Muscle of leg (tissue), 3 donors: ENCODE measurements at regions not wholly inside any gene's neighbourhood (a gene's known extent, or its start where the extent isn't known, plus 50 kb on each side); places are given as distances from the start of the nearest gene placed in this dataset.

Experiments
- DNase-seq: peaks from one replicate; pipeline ENCODE4 v3.0.0; 2013
- H3K27ac ChIP-seq: one replicate; pipeline ENCODE4 v1.5.1; 2013; ENCODE audit warnings: mild to moderate bottlenecking, low read length, control low read depth
- H3K27me3 ChIP-seq: one replicate; pipeline ENCODE4 v1.6.1; 2013; ENCODE audit warnings: low read length; ENCODE audit not compliant: control insufficient read depth, insufficient read depth
- H3K36me3 ChIP-seq: one replicate; pipeline ENCODE4 v1.6.1; 2013; ENCODE audit warnings: low read length; ENCODE audit not compliant: control insufficient read depth, insufficient read depth
- H3K4me1 ChIP-seq: one replicate; pipeline ENCODE4 v1.6.1; 2013; ENCODE audit warnings: low read length; ENCODE audit not compliant: control insufficient read depth, insufficient read depth
- H3K4me3 ChIP-seq: one replicate; pipeline ENCODE4 v1.5.1; 2013; ENCODE audit warnings: low read length, control low read depth
- H3K9me3 ChIP-seq: replicated peaks from 2 replicates; pipeline ENCODE4 v1.6.1; 2013; ENCODE audit warnings: low read depth, low read length; ENCODE audit not compliant: control insufficient read depth
- WGBS: methylation state at CpG from one replicate; pipeline ENCODE4 v1.1.5; 2013; ENCODE audit warnings: missing lambda C conversion rate; ENCODE audit not compliant: insufficient coverage; 5-methylcytosine and 5-hydroxymethylcytosine counted together

DNA sequence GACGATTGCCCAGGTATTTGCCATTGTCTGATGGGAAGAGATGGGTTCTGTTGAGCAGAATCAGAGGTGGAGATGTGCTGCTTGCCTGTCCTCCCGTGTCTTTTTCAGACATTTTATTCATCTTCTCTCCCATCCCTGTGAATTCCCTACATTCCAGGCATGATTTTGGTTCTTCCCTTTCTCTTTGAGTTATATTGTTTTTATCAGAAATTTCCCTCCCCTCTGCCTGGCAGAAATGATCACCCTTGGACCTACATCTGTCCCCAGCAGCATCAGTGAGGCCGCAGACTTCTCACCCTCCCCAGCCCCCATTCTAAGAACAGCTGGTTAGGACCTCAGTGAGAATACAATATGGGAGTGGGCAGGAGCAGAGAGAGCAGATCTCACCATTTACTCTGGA, 640.2 kb downstream of the CCDC171 start:
- Histone ChIP-seq H3K4me3 (no peak overlapping the region), H3K36me3 (no peaks in the 10 kb centered on the region), H3K9me3 (peaks cover 8% of the 10 kb centered on the region), H3K27me3 (peaks cover 2% of the 10 kb centered on the region), H3K4me1 (peaks cover 19% of the 10 kb centered on the region), H3K27ac (peak overlapping the region; percentile 35)
- DNase-seq, result peak; percentile 36
- no CpG with 5 or more reads among the region's 3 CpGs for WGBS

DNA sequence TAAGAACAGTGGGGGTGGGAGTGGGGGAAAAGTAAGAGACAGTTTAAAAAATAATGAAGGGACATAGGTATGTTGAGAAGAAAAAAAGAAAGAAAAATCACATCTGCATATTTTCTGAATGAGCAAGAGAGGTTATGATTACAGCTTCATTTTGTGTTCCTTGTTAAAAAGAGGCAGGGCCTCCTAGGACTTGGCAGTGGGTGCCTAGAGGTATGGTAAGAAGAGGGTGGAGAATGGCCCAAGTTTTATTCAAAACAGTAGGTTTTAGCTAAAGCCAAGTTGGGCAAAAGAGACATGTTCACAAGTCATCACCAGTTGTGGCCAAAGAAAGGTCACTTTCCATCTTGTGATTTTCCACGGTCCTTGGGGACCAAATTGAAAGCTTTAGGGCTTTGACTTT, 643.4 kb downstream of the CCDC171 start:
- 93% methylated on average over 1 of the region's 1 CpG for WGBS
- no peaks in the 10 kb centered on the region for H3K36me3 ChIP-seq
- no peak overlapping the region for H3K4me3 ChIP-seq
- DNase-seq, result no peak
- peaks cover 5% of the 10 kb centered on the region for H3K27me3 ChIP-seq
- H3K9me3 ChIP-seq, result no peaks in the 10 kb centered on the region
- H3K27ac ChIP-seq, result no peak overlapping the region
- peaks cover 19% of the 10 kb centered on the region for H3K4me1 ChIP-seq

DNA sequence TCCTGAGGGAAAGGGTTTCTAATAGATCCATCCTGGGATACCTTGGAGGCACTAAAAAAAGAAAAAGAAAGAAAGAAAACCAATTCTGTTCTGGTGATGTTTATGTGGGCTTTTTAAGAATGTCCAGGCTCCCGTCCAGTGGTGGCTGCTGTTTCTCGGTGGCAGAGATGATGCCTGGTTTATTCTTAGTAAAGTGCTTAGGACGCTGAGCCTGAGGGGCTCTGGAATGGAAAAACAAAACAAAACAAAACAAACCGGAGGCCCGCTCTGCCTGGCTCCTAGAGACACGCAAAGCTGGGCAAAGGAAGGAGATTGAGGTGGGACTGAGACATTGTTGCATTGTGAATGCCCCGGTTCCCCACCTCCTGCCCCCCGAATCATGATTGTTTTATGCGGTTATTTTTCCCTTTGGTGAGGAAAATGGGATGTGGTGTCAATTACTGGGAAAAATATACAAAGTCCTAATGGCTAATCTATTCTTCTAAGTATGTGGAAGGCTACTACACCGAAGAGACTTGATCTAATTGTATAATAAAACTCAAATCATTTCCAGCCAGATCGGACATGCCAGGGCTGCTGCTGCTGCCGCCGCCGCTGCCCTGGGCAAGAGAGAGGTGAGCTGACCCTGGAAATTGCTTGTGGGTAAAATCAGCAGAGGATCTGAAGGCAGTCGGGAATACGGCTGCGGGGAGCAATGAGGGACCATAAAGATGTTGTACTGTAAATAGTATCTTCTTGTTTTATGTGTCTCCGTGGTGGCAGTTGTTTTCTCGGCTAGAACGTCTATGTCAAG, 644.9 kb downstream of the CCDC171 start:
- Histone ChIP-seq H3K36me3 (no peaks in the 10 kb centered on the region), H3K9me3 (no peaks in the 10 kb centered on the region), H3K4me1 (peaks cover 13% of the 10 kb centered on the region), H3K27ac (no peak overlapping the region), H3K4me3 (no peak overlapping the region), H3K27me3 (peaks cover 2% of the 10 kb centered on the region)
- DNase-seq, result no peak
- WGBS, result 74% methylated on average over 15 of the region's 20 CpGs

DNA sequence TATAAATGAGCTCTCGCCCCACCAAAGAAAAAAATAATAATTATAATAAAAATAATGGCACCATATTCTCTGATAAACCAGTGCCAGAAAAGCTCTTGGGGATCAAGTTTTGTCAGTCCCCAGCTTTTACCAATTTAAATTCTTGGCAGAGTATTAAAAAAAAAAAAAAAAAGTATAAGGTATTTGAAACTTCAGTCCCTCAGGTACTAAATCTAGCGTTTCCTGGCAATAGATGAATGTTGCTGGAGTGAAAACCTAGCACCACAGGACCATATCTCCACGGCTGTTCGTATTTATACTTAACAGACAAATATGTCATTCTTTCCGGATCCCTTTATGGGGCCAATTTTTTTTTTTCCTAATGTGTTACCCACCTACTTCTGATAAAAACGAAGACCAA, 646.2 kb downstream of the CCDC171 start:
- Histone ChIP-seq H3K27ac (no peak overlapping the region), H3K36me3 (no peaks in the 10 kb centered on the region), H3K9me3 (no peaks in the 10 kb centered on the region), H3K4me3 (no peak overlapping the region), H3K27me3 (peaks cover 2% of the 10 kb centered on the region), H3K4me1 (peaks cover 5% of the 10 kb centered on the region)
- DNase-seq, result peak; percentile 42
- WGBS, result 60% methylated on average over 1 of the region's 6 CpGs

GRCh38 chr9:16202221-16202620, 649.4 kb downstream of the CCDC171 start:
- H3K36me3 ChIP-seq, result no peaks in the 10 kb centered on the region
- peaks cover 2% of the 10 kb centered on the region for H3K27me3 ChIP-seq
- DNase-seq, result no peak
- H3K9me3 ChIP-seq, result no peaks in the 10 kb centered on the region
- H3K4me3 ChIP-seq, result no peak overlapping the region
- H3K4me1 ChIP-seq, result peaks cover 2% of the 10 kb centered on the region
- 40% methylated on average over 1 of the region's 1 CpG for WGBS
- H3K27ac ChIP-seq, result no peak overlapping the region

DNA sequence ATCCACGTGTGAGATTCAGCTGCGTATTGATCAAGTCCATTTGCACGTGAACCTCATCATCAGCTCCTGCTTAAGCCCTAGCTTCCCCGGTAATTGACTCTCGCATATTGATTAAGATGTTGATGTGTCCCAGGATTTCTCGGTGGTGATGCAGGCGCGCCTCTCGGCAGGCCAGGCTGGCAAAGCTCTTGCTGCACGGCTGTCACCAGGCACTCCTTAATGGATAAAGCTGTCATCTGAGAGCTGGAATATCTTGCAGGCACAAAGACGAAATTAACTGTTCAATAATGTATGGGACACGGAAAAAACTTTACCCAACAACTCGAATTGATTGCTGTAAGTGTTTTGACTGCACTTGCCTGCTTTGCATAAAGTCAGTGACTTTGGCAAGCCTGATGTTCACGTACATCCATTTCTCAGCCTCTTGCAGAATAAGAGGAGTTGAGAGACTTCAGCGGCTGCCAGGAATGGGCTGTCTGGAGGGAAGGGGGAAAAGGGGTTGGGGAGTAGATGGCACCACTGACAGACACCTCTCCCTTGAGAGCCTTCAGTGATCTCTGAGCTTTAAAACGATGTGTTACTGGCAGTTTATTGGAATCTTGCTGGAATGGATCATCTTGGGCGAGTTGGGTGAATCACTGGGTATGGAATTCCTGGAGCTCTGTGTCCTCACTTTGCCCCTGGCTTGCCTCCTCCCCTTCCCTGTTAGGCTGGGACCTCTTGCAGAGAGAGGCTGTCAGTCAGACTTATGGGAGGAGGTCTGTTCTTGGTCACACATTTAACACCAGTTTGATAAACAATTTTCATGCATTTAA, 650.3 kb downstream of the CCDC171 start:
- Histone ChIP-seq H3K4me1 (peaks cover 2% of the 10 kb centered on the region), H3K9me3 (no peaks in the 10 kb centered on the region), H3K27ac (no peak overlapping the region), H3K36me3 (no peaks in the 10 kb centered on the region), H3K4me3 (no peak overlapping the region), H3K27me3 (peaks cover 2% of the 10 kb centered on the region)
- WGBS, result 87% methylated on average over 11 of the region's 17 CpGs
- no peak for DNase-seq

- H3K36me3 ChIP-seq, result no peaks in the 10 kb centered on the region
- 81% methylated on average over 10 of the region's 14 CpGs for WGBS
- peaks cover 2% of the 10 kb centered on the region for H3K4me1 ChIP-seq
- H3K4me3 ChIP-seq, result no peak overlapping the region
- no peaks in the 10 kb centered on the region for H3K27me3 ChIP-seq
- no peaks in the 10 kb centered on the region for H3K9me3 ChIP-seq
- DNase-seq, result no peak
- no peak overlapping the region for H3K27ac ChIP-seq
Observed at GRCh38 chr9:16203729-16204573, 651.1 kb downstream of the CCDC171 start.

DNA sequence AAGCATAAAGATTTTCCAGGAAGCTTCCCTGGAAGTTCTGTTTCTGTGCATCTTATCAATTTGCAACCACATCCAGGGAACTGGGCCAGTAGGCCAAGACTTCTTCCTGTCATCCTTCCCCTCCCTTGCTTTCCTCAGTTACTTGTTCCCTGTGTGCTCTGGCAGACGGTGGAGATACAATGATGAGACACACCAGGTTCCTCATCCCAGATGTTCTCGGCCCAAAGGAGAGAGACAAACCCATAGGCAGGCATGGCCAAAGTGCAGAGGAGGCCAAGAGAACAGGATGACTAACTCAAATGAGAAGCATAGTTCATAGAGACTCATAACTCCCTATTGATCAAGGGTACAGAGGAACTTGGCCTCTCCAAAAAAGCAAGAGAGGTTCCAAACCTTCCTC, 652.6 kb downstream of the CCDC171 start:
- Histone ChIP-seq H3K27ac (no peak overlapping the region), H3K36me3 (no peaks in the 10 kb centered on the region), H3K4me3 (no peak overlapping the region), H3K27me3 (no peaks in the 10 kb centered on the region), H3K9me3 (no peaks in the 10 kb centered on the region), H3K4me1 (peaks cover 2% of the 10 kb centered on the region)
- 92% methylated on average over 2 of the region's 2 CpGs for WGBS
- DNase-seq, result no peak

DNA sequence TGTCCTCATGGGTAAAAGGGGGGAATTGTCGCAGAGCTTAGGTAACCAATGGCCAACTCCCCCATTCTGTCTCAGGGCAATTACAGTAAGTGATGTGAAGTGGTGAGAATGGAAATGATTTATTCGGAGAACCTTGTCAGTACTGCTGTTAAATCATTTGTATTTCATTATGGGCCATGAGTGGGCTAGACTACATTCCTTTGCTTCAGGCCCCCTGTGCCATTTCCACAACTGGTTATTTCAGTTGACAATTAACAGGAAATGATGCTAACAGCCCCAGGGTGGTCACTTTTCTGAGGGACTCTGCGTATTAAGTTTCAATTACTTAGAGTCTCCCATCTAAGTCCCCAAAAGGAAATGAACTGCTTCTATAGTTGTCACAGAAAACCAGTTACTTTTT, 653.7 kb downstream of the CCDC171 start:
- Histone ChIP-seq H3K4me1 (peaks cover 2% of the 10 kb centered on the region), H3K4me3 (no peak overlapping the region), H3K9me3 (no peaks in the 10 kb centered on the region), H3K36me3 (no peaks in the 10 kb centered on the region), H3K27me3 (no peaks in the 10 kb centered on the region), H3K27ac (no peak overlapping the region)
- no CpG with 5 or more reads among the region's 3 CpGs for WGBS
- no peak for DNase-seq

DNA sequence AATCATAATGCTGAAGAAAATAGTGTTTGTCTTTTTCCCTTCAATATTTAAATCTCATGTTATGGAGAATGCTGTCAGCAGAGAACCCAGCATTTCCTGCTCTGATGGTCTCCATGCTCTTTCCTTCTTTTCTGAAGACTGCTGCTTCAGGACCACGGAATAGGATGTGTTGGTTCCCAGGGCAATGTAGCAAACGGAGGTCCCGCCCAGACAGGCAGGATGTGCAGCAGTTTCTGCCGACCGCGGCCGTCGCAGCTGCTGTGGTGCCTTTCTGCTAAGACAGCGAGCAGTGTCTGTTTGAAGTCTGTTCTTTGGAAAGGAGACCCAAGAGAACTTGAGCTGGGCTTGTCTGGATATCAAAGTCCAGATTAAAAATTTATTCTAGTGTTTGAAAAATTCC, 654.3 kb downstream of the CCDC171 start:
- H3K36me3 ChIP-seq, result no peaks in the 10 kb centered on the region
- no peaks in the 10 kb centered on the region for H3K27me3 ChIP-seq
- 0% methylated on average over 7 of the region's 9 CpGs for WGBS
- peak; percentile 86 for DNase-seq
- H3K9me3 ChIP-seq, result no peaks in the 10 kb centered on the region
- H3K27ac ChIP-seq, result peak overlapping the region; percentile 43
- peaks cover 2% of the 10 kb centered on the region for H3K4me1 ChIP-seq
- no peak overlapping the region for H3K4me3 ChIP-seq
